ENCODE measurements at regions not wholly inside any gene's neighbourhood (a gene's known extent, or its start where the extent isn't known, plus 50 kb on each side); places are given as distances from the start of the nearest gene placed in this dataset.

DNA sequence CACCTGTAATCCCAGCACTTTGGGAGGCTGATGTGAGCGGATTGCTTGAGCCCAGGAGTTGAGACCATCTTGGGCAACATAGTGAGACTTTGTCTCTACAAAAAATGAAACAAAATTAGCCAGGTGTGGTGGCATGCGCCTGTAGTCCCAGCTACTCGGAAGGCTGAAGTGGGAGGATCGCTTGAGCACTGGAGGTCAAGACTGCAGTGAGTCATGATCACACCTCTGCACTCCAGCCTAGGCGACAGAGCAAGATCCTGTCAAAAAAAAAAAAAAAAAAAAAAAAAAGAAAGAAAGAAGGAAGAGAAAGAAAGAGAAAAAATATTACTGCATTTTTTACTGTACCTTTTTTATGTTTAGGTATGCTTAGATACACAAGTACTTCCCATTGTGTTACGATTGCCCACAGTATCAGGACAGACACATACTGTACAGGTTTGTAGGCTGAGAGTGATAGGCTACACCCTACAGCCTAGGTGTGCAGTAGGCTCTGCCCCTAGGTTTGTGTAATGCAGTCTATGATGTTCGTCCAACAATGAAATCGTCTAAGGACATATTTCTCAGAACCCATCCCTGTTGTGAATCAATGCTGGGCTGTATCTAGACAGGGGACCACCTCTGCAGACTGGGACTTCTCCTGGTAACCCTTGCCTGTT lies 160.4 kb upstream of the PWP1 start:
- no peak for DNase-seq (ENCODE audit: low read depth)

DNA sequence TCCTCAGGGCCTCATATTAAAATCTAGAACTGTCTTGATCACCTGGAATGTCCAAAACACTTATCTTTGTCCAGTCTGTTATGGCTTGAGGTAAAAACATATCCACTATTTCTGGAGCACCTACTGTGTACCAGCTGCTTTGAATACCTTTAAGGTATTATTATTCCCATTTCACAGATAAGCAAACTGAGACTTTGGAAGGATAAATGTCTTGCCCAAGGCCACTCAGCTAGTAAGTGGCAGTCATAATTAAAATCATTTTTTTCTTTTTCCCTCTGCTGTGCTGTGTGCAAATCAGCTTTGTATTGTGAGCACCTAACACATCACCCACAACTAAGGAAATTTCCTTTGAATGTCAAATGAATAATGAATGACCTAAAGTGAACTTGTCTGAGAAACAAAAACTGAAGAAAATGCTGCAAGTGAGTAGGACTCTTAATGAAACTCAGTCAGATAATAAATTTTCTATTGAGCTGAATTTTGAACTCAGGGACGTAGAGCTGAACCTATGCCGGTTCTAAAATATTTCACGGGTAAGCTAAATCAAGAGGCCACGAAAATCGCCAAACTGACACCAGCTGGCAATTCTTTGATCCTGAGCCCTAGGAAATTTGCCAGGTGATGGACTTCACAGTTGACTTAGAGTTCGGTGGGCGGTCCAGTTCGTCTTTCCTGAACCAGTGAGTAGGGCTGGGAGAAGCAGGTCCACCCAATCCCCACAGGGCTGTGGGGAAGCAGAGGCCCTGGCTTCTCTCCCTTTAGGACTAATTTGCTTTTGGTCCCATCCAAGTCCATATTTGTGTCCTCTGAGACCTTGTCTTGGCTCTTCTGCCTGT lies 159.7 kb upstream of the PWP1 start:
- no peak for DNase-seq (ENCODE audit: low read depth)

DNA sequence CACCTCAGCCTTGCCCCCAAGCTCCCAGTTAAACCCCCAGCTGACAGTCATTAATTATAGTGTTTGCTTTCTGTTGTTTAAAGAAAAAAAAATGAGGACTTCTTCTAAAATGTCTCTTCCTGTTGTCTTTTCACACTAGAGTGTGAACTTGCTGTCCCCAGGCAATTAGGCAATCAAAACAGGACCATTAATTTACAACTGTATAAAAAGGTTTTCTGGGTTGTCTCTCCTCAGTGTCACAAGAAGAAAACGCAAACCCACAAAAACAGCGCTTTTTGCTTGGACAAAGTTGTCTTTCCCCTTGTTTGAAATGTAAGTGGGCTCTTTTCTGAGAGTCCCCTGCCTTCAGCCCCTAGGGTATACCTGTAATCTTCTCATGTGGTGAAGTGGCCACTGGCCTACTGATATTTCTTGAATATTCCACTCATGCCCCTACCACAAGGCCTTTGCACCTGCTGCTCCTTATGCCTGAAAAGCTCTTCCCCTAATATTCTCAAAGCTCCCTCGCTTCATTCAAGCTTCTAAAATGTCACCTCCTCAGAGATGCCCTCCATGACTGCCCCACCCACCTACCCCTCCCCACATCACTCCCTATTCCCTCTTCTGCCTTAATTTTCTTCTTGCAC lies 158.9 kb upstream of the PWP1 start:
- no peak for DNase-seq (ENCODE audit: low read depth)

DNA sequence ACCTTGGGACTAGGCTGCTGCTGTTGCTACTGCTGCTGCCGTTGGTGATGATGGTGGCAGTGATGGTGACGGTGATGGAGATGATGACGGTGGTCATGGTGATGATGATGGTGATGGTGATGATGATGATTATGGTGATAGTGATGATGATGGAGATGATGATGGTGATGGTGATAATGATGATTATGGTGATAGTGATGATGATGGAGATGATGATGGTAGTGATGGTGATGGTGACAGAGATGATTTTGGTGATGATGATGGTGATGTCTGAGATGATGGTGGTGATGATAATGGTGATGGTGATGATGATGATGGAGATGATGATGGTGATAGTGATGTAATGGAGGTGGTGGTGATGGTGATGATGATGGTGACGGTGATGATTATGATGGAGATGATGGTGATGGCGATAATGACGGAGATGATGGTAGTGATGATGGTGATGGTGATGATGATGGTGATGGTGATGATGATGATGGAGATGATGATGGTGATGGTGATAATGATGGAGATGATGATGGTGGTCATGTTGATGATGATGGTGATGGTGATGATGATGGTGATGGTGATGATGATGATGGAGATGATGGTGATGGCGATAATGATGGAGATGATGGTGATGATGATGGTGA lies 156.8 kb upstream of the PWP1 start:
- DNase-seq (ENCODE audit: low read depth): no peak

DNA sequence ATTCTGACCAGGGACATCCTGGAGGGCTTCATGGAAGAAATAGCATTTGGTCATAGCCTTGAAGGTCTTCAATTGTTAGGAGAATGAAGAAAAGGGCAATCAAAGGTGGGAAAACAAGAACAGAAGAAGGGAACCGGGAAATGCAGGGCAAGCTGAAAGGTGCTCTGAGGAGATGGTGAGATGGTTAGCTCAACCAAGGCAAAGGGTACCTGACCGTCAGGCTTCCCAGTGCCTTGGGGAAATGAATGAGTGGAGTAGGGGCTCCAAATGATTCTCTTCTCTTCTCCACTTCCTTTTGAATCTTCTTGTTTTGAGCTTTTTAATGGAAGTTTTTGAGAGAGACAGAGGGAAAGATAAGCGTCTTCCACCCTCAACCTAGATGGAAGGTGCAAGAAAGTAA lies 155.6 kb upstream of the PWP1 start:
- no peak for DNase-seq (ENCODE audit: low read depth)

DNA sequence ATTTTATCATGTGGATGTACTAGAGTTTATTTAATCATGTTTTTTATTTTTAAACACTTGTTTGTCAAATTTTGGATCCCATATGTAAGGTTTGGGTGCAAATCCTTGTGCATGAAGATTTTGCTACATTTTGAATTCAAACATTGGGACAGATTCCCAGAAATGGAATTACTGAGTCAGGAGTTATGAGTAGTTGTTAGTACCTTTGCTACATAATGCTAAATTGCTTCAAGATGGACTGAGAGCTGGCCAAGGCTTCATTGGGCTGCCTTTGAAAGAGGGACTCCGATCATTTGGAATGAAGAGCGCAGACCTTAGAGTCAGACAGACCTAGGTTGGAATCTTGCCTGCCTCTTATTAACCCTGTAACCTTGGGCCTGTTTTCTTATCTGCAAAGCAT lies 154.9 kb upstream of the PWP1 start:
- no peak for DNase-seq (ENCODE audit: low read depth)

- DNase-seq (ENCODE audit: low read depth): no peak
Measured at GRCh38 chr12:107533218-107533617, 152.4 kb upstream of the PWP1 start.

GRCh38 chr12:107536613-107537012 lies 149.0 kb upstream of the PWP1 start:
- no peak for DNase-seq (ENCODE audit: low read depth)

GRCh38 chr12:107537464-107538119 lies 148.0 kb upstream of the PWP1 start:
- DNase-seq (ENCODE audit: low read depth): no peak

GRCh38 chr12:107539196-107539939 lies 146.2 kb upstream of the PWP1 start:
- DNase-seq (ENCODE audit: low read depth): no peak

DNA sequence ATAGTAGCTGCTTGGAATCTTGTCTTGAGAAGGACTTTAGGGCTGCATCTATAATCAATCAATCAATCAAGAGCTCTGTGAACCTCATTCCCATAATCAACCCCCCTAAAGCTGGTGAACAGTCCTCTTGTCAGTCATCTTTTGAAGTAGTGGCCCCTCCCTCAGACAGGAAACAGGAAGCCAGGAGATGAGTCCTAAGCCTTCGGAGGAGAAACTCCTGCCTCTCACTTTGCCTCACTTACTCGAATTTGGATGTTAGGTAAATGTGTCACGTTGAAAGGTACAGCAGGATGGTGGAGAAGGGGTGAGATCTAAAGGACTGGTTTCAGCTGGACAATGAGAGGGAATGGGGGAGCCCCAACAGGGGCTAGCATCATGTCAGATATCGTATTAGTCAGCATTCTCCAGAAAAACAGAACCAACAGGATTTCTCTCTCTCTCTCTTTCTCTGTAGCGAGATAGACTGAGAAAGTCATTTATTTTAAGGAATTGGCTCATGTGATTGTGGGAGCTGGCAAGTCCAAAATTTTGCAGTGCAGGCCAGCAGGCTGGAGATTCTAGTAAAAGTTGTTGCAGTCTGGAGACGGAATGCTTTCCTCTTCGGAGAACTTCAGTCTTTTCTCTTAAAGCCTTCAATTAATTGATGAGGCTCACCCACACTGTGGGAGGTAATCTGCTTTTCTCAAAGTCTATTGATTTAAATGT lies 144.4 kb upstream of the PWP1 start:
- DNase-seq (ENCODE audit: low read depth): no peak

- no peak for DNase-seq (ENCODE audit: low read depth)
Measured at GRCh38 chr12:107543416-107543815, 142.2 kb upstream of the PWP1 start.

- DNase-seq (ENCODE audit: low read depth): no peak
Measured at GRCh38 chr12:107543841-107544240, 141.8 kb upstream of the PWP1 start.

GRCh38 chr12:107544937-107545336 lies 140.7 kb upstream of the PWP1 start:
- no peak for DNase-seq (ENCODE audit: low read depth)

GRCh38 chr12:107545737-107546353 lies 139.8 kb upstream of the PWP1 start:
- DNase-seq (ENCODE audit: low read depth): no peak

- DNase-seq (ENCODE audit: low read depth): no peak
Measured at GRCh38 chr12:107547389-107547788, 138.2 kb upstream of the PWP1 start.

DNA sequence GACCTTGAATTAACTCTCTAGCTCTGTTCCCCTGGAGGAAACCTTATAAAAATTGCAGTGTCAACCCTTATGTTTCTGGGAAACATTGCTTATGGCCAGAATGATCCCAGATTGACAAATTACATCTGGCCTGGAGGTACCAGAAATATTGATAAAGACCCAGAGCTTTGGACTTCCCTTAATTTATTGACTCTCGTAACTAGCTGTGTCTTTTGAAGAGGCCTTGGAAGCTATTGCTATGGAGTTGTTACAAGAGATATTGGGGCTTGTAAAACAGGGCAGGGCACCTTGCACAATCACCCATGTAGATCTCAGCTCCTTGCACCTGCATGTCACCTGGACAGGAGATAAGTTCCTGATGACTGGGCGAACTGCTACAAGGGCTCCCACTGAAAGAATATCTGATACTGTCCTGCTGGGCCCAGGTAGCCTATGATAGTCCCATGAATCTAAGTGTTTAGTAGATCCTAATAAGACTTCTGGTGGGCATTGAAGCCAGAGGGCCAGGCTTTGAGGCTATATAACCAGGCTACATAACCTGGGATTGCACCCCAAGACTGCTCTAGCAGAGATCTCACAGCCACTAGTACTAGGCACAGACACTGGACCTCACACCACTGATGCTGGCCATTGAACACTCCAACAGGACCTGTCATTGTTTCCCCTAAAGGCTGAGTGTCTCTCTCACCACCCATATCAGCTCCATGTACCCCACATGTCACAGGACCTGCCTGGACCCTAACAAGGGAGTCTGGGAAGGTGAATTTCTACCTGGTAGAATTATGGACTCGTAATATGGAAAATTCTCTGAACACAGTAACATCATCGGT lies 135.7 kb upstream of the PWP1 start:
- DNase-seq (ENCODE audit: low read depth): no peak

DNA sequence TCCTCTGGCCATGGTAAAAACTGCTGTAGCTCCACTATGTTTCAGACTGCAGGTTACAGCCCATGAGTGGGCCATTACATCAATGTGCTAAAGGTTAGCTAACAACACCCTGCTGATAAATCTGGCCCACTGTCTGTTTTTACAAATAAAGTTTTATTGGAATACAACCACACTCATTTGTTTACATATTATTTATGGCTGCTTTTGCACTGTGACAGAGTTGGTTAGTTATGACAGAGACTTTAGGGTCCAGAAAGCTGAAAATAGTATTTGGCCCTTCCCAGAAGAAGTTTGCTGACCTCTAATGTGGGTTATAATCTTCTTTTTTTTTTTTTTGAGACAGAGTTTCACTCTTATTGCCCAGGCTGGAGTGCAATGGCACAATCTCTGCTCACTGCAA lies 134.2 kb upstream of the PWP1 start:
- DNase-seq (ENCODE audit: low read depth): no peak

- no peak for DNase-seq (ENCODE audit: low read depth)
Measured at GRCh38 chr12:107552263-107552662, 133.3 kb upstream of the PWP1 start.
